ENCODE measurements at regions not wholly inside any gene's neighbourhood (a gene's known extent, or its start where the extent isn't known, plus 50 kb on each side); places are given as distances from the start of the nearest gene placed in this dataset.

DNA sequence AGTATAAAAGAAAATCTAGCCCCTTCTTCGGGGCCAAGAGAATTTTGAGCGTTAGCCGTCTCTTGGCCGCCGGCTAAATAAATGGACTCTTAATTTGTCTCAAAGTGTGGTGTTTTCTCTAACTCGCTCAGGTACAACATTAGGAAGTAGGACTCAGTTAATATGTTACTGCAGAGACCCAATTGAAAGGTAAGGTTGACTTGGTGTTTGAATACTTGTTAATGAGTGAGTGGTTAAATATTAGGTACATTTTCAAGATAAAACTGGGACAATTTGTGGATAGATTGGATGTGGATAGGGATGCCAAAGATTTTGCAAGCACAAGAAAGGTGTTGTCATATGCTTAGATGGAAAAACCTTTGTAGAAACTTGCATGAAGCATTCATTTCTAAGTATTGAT lies 1177.3 kb upstream of the CDH18 start:
- Histone ChIP-seq H3K4me3 (ENCODE audit: low read depth in 1 of 2, low read length in 2 of 2) (no peak overlapping the region), H3K27me3 (ENCODE audit: control insufficient read depth in 1 of 2, insufficient read depth in 2 of 2, low read length in 2 of 2) (no peaks in the 10 kb centered on the region), H3K36me3 (ENCODE audit: insufficient read depth, low read length) (no peaks in the 10 kb centered on the region), H3K9ac (ENCODE audit: low read length) (no peak overlapping the region), H3K27ac (ENCODE audit: low read depth, low read length) (no peak overlapping the region), H3K4me1 (ENCODE audit: insufficient read depth, low read length) (no peaks in the 10 kb centered on the region), H3K9me3 (ENCODE audit: low read length) (no peaks in the 10 kb centered on the region)

- Histone ChIP-seq H3K4me3 (ENCODE audit: low read depth in 1 of 2, low read length in 2 of 2) (no peak overlapping the region), H3K4me1 (ENCODE audit: insufficient read depth, low read length) (no peaks in the 10 kb centered on the region), H3K9ac (ENCODE audit: low read length) (no peak overlapping the region), H3K36me3 (ENCODE audit: insufficient read depth, low read length) (no peaks in the 10 kb centered on the region), H3K27me3 (ENCODE audit: control insufficient read depth in 1 of 2, insufficient read depth in 2 of 2, low read length in 2 of 2) (no peaks in the 10 kb centered on the region), H3K9me3 (ENCODE audit: low read length) (no peaks in the 10 kb centered on the region), H3K27ac (ENCODE audit: low read depth, low read length) (no peak overlapping the region)
Observed at GRCh38 chr5:21164425-21164824, 1176.4 kb upstream of the CDH18 start.

DNA sequence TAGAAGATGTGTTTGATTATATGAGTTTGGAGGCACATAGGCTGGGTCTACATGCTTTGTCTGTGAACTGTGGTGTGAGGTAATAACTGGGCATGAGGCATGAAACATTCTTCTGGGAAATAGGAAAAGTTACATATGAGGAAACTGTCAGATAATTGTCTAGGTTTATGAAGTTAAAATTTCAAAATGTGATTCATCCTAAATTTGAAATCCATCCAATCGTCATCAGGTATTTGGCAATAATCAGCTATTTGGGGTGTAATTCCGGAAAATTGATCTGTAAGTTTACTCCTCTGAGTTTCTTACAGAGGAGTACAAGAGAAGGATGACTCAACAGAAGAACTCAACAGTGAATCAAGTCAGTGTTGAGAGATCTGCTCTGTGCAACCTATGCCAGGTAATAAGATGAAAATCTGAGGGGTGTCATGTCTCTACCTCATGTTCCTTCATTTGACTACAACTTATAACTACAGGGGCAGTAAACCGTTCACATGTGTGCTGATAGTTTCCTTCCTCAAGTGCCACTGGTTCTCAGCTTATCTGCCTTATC lies 1171.6 kb upstream of the CDH18 start:
- H3K36me3 ChIP-seq (ENCODE audit: insufficient read depth, low read length): no peaks in the 10 kb centered on the region
- H3K4me3 ChIP-seq (ENCODE audit: low read depth in 1 of 2, low read length in 2 of 2): no peak overlapping the region
- H3K27ac ChIP-seq (ENCODE audit: low read depth, low read length): no peak overlapping the region
- no peak overlapping the region for H3K9ac ChIP-seq (ENCODE audit: low read length)
- H3K9me3 ChIP-seq (ENCODE audit: low read length): no peaks in the 10 kb centered on the region
- no peaks in the 10 kb centered on the region for H3K27me3 ChIP-seq (ENCODE audit: control insufficient read depth in 1 of 2, insufficient read depth in 2 of 2, low read length in 2 of 2)
- no peaks in the 10 kb centered on the region for H3K4me1 ChIP-seq (ENCODE audit: insufficient read depth, low read length)

DNA sequence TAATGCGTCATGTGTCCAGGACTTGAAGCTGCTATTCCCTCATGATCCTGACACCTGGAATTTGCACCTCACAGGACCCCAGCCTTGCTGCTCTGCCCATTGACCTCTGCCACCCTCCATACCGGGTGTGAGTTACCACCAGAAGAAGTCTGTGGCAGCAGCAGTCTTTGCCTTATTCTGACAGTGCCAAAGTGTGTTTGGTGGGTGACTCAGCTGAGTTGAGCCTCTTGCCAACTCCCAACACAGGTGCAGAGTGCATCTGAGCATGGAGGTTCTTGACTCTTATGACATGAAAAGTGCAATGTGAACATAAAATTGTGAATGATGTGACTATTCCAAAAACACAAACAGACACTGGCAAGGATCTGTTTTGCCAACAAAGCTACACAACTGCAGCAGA lies 1166.5 kb upstream of the CDH18 start:
- Histone ChIP-seq H3K27me3 (ENCODE audit: control insufficient read depth in 1 of 2, insufficient read depth in 2 of 2, low read length in 2 of 2) (no peaks in the 10 kb centered on the region), H3K27ac (ENCODE audit: low read depth, low read length) (no peak overlapping the region), H3K4me1 (ENCODE audit: insufficient read depth, low read length) (no peaks in the 10 kb centered on the region), H3K4me3 (ENCODE audit: low read depth in 1 of 2, low read length in 2 of 2) (no peak overlapping the region), H3K9me3 (ENCODE audit: low read length) (no peaks in the 10 kb centered on the region), H3K36me3 (ENCODE audit: insufficient read depth, low read length) (no peaks in the 10 kb centered on the region), H3K9ac (ENCODE audit: low read length) (no peak overlapping the region)

DNA sequence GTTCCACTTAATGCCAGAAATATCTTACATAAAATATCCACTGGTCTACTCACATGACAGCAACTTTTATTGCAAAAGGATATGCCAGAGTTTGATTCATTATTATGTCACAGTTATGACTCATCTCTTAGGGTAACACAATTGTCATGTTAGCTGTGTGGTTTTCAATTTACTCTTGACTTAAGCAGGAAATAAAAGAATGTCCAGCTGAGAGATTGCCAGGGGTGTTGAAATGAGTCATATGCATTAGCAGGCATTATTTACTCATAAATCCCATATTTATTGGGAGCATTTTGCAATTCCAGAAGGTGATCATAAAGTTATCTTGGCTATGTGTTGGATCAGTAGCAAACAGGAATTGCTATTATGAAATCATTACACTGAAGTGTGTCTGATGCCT lies 1164.6 kb upstream of the CDH18 start:
- Histone ChIP-seq H3K9ac (ENCODE audit: low read length) (no peak overlapping the region), H3K4me3 (ENCODE audit: low read depth in 1 of 2, low read length in 2 of 2) (no peak overlapping the region), H3K36me3 (ENCODE audit: insufficient read depth, low read length) (no peaks in the 10 kb centered on the region), H3K27ac (ENCODE audit: low read depth, low read length) (no peak overlapping the region), H3K4me1 (ENCODE audit: insufficient read depth, low read length) (no peaks in the 10 kb centered on the region), H3K9me3 (ENCODE audit: low read length) (no peaks in the 10 kb centered on the region), H3K27me3 (ENCODE audit: control insufficient read depth in 1 of 2, insufficient read depth in 2 of 2, low read length in 2 of 2) (no peaks in the 10 kb centered on the region)

DNA sequence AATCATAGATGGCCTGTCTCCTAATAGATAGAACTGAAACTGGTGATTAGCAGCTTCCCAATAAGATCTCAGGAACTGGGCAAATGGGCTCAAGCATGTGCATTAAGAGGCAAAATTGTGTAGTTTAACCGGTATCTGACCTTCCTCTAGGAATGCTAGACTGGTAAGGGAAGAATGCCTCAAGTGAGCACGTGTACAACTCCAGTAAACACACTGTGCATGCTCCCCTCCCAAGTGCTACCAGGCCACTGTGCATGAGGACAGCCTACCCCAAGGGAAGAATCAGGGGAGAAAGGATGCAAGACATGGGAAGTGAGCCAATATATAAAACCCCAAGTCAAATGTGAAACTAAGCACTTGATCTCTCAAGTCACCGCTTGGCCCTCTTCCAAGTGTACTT lies 1157.4 kb upstream of the CDH18 start:
- H3K27ac ChIP-seq (ENCODE audit: low read depth, low read length): no peak overlapping the region
- no peaks in the 10 kb centered on the region for H3K36me3 ChIP-seq (ENCODE audit: insufficient read depth, low read length)
- H3K4me1 ChIP-seq (ENCODE audit: insufficient read depth, low read length): no peaks in the 10 kb centered on the region
- H3K9ac ChIP-seq (ENCODE audit: low read length): no peak overlapping the region
- H3K27me3 ChIP-seq (ENCODE audit: control insufficient read depth in 1 of 2, insufficient read depth in 2 of 2, low read length in 2 of 2): no peaks in the 10 kb centered on the region
- H3K4me3 ChIP-seq (ENCODE audit: low read depth in 1 of 2, low read length in 2 of 2): no peak overlapping the region
- H3K9me3 ChIP-seq (ENCODE audit: low read length): no peaks in the 10 kb centered on the region

GRCh38 chr5:21143686-21144085 lies 1155.7 kb upstream of the CDH18 start:
- Histone ChIP-seq H3K27me3 (ENCODE audit: control insufficient read depth in 1 of 2, insufficient read depth in 2 of 2, low read length in 2 of 2) (no peaks in the 10 kb centered on the region), H3K4me1 (ENCODE audit: insufficient read depth, low read length) (no peaks in the 10 kb centered on the region), H3K9ac (ENCODE audit: low read length) (no peak overlapping the region), H3K36me3 (ENCODE audit: insufficient read depth, low read length) (no peaks in the 10 kb centered on the region), H3K4me3 (ENCODE audit: low read depth in 1 of 2, low read length in 2 of 2) (no peak overlapping the region), H3K27ac (ENCODE audit: low read depth, low read length) (no peak overlapping the region), H3K9me3 (ENCODE audit: low read length) (no peaks in the 10 kb centered on the region)

- Histone ChIP-seq H3K9ac (ENCODE audit: low read length) (no peak overlapping the region), H3K9me3 (ENCODE audit: low read length) (no peaks in the 10 kb centered on the region), H3K27me3 (ENCODE audit: control insufficient read depth in 1 of 2, insufficient read depth in 2 of 2, low read length in 2 of 2) (no peaks in the 10 kb centered on the region)
Observed at GRCh38 chr5:21142791-21143190, 1154.8 kb upstream of the CDH18 start.

GRCh38 chr5:21140987-21141386 lies 1153.0 kb upstream of the CDH18 start:
- no peaks in the 10 kb centered on the region for H3K4me1 ChIP-seq (ENCODE audit: insufficient read depth, low read length)
- H3K9me3 ChIP-seq (ENCODE audit: low read length): no peaks in the 10 kb centered on the region
- no peak overlapping the region for H3K27ac ChIP-seq (ENCODE audit: low read depth, low read length)
- H3K27me3 ChIP-seq (ENCODE audit: control insufficient read depth in 1 of 2, insufficient read depth in 2 of 2, low read length in 2 of 2): no peaks in the 10 kb centered on the region
- no peak overlapping the region for H3K4me3 ChIP-seq (ENCODE audit: low read depth in 1 of 2, low read length in 2 of 2)
- no peaks in the 10 kb centered on the region for H3K36me3 ChIP-seq (ENCODE audit: insufficient read depth, low read length)
- H3K9ac ChIP-seq (ENCODE audit: low read length): no peak overlapping the region

More at GRCh38 chr5:21142791-21143190, 1154.8 kb upstream of the CDH18 start:
- Histone ChIP-seq H3K4me1 (ENCODE audit: insufficient read depth, low read length) (no peaks in the 10 kb centered on the region), H3K27ac (ENCODE audit: low read depth, low read length) (no peak overlapping the region), H3K4me3 (ENCODE audit: low read depth in 1 of 2, low read length in 2 of 2) (no peak overlapping the region), H3K36me3 (ENCODE audit: insufficient read depth, low read length) (no peaks in the 10 kb centered on the region)

GRCh38 chr5:21126236-21126635 lies 1138.2 kb upstream of the CDH18 start:
- H3K36me3 ChIP-seq (ENCODE audit: insufficient read depth, low read length): no peaks in the 10 kb centered on the region
- H3K4me3 ChIP-seq (ENCODE audit: low read depth in 1 of 2, low read length in 2 of 2): no peak overlapping the region
- no peak overlapping the region for H3K27ac ChIP-seq (ENCODE audit: low read depth, low read length)
- no peaks in the 10 kb centered on the region for H3K27me3 ChIP-seq (ENCODE audit: control insufficient read depth in 1 of 2, insufficient read depth in 2 of 2, low read length in 2 of 2)
- H3K9me3 ChIP-seq (ENCODE audit: low read length): no peaks in the 10 kb centered on the region
- H3K4me1 ChIP-seq (ENCODE audit: insufficient read depth, low read length): no peaks in the 10 kb centered on the region
- no peak overlapping the region for H3K9ac ChIP-seq (ENCODE audit: low read length)

DNA sequence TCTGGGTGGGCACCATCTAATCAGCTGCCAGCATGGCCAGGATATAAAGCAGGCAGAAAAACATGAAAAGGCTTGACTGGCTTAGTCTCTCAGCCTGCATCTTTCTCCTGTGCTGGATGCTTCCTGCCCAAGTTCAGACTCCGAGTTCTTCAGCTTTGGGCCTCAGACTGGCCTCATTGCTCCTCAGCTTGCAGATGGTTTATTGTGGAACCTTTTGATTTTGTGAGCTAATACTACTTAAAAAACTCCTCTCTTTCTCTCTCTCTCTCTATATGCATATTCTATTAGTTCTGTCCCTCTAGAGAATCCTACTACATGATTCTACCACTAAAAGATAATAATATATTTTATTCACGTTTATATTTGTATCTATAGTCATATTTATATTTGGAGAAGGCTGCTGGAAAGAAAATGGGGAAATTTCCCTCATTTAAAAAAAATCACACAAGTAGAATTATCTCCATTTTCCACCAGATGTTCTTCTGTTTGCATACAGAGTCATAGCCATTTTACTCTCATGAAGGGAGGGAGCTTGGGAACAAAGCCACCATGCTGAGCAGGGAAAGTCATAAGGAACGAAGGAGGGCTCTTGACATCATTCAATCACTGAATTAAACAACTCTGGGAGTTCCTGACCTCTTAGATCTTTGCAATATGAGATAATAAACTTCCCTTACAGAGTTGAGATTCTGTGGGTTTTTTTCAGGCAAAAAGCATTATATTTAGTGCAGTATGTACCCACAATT lies 1137.4 kb upstream of the CDH18 start:
- no peak overlapping the region for H3K27ac ChIP-seq (ENCODE audit: low read depth, low read length)
- no peak overlapping the region for H3K4me3 ChIP-seq (ENCODE audit: low read depth in 1 of 2, low read length in 2 of 2)

DNA sequence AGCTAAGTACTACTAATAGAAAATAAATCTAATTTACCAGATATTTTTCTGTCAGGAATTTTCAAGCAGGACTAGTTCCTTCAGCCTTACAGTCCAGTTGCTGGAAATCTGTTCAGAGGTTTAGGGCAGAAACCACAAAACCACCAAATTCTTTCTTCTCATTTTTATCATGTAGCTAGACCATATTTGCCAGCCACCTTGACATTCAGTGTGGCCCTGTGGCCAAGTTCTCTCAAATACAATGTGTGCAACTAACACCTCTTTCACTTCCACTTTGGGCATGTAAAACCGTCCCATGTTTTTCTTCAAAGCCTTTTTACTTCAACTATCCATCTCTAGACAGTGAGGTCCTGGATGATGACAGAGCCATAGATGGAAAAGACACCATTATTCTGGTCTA lies 1133.2 kb upstream of the CDH18 start:
- no peak overlapping the region for H3K27ac ChIP-seq (ENCODE audit: low read depth, low read length)
- no peaks in the 10 kb centered on the region for H3K27me3 ChIP-seq (ENCODE audit: control insufficient read depth in 1 of 2, insufficient read depth in 2 of 2, low read length in 2 of 2)
- H3K4me3 ChIP-seq (ENCODE audit: low read depth in 1 of 2, low read length in 2 of 2): no peak overlapping the region
- H3K36me3 ChIP-seq (ENCODE audit: insufficient read depth, low read length): no peaks in the 10 kb centered on the region
- no peak overlapping the region for H3K9ac ChIP-seq (ENCODE audit: low read length)
- H3K9me3 ChIP-seq (ENCODE audit: low read length): no peaks in the 10 kb centered on the region
- H3K4me1 ChIP-seq (ENCODE audit: insufficient read depth, low read length): no peaks in the 10 kb centered on the region

More for the DNA sequence above, 1137.4 kb upstream of the CDH18 start:
- Histone ChIP-seq H3K27me3 (ENCODE audit: control insufficient read depth in 1 of 2, insufficient read depth in 2 of 2, low read length in 2 of 2) (no peaks in the 10 kb centered on the region), H3K36me3 (ENCODE audit: insufficient read depth, low read length) (no peaks in the 10 kb centered on the region), H3K9ac (ENCODE audit: low read length) (no peak overlapping the region), H3K4me1 (ENCODE audit: insufficient read depth, low read length) (no peaks in the 10 kb centered on the region), H3K9me3 (ENCODE audit: low read length) (no peaks in the 10 kb centered on the region)
